ENCODE measurements at regions not wholly inside any gene's neighbourhood (a gene's known extent, or its start where the extent isn't known, plus 50 kb on each side); places are given as distances from the start of the nearest gene placed in this dataset.
"Not testable (repeated sequence)": the region's sequence is repeated elsewhere in the genome, so short reads cannot be mapped to it uniquely, and the experiment has no call there.

- no peak for DNase-seq (ENCODE audit: low read depth in 2 of 2)
Measured at GRCh38 chr2:56969513-56969912, 785.7 kb downstream of the CCDC85A start.

- no peak for DNase-seq (ENCODE audit: low read depth in 2 of 2)
Measured at GRCh38 chr2:56971383-56971974, 787.7 kb downstream of the CCDC85A start.

GRCh38 chr2:56981554-56981953, 797.8 kb downstream of the CCDC85A start:
- no peak for DNase-seq (ENCODE audit: low read depth in 2 of 2)

- no peak for DNase-seq (ENCODE audit: low read depth in 2 of 2)
Measured at GRCh38 chr2:56985609-56986008, 801.8 kb downstream of the CCDC85A start.

- no peak for DNase-seq (ENCODE audit: low read depth in 2 of 2)
Measured at GRCh38 chr2:57022496-57022895, 838.7 kb downstream of the CCDC85A start.

- no peak for DNase-seq (ENCODE audit: low read depth in 2 of 2)
Measured at GRCh38 chr2:57044931-57045635, 861.3 kb downstream of the CCDC85A start.

GRCh38 chr2:57049273-57049672, 865.5 kb downstream of the CCDC85A start:
- DNase-seq (ENCODE audit: low read depth in 2 of 2) = no peak

- DNase-seq (ENCODE audit: low read depth in 2 of 2) = no peak
Measured at GRCh38 chr2:57050007-57050406, 866.2 kb downstream of the CCDC85A start.

GRCh38 chr2:57066301-57066700, 882.5 kb downstream of the CCDC85A start:
- not testable (repeated sequence) for DNase-seq (ENCODE audit: low read depth in 2 of 2)

GRCh38 chr2:57075226-57075625, 891.4 kb downstream of the CCDC85A start:
- no peak for DNase-seq (ENCODE audit: low read depth in 2 of 2)

- DNase-seq (ENCODE audit: low read depth in 2 of 2) = no peak
Measured at GRCh38 chr2:57080035-57080434, 896.2 kb downstream of the CCDC85A start.

- DNase-seq (ENCODE audit: low read depth in 2 of 2) = no peak
Measured at GRCh38 chr2:57084697-57085281, 901.0 kb downstream of the CCDC85A start.

GRCh38 chr2:57093020-57093419, 909.2 kb downstream of the CCDC85A start:
- DNase-seq (ENCODE audit: low read depth in 2 of 2) = no peak

GRCh38 chr2:57097855-57098254, 914.1 kb downstream of the CCDC85A start:
- DNase-seq (ENCODE audit: low read depth in 2 of 2) = no peak

GRCh38 chr2:57100436-57100835, 916.6 kb downstream of the CCDC85A start:
- no peak for DNase-seq (ENCODE audit: low read depth in 2 of 2)

- DNase-seq (ENCODE audit: low read depth in 2 of 2) = no peak
Measured at GRCh38 chr2:57105694-57106093, 921.9 kb downstream of the CCDC85A start.

GRCh38 chr2:57107353-57107752, 923.6 kb downstream of the CCDC85A start:
- no peak for DNase-seq (ENCODE audit: low read depth in 2 of 2)

- DNase-seq (ENCODE audit: low read depth in 2 of 2) = no peak
Measured at GRCh38 chr2:57111531-57111930, 927.7 kb downstream of the CCDC85A start.

- DNase-seq (ENCODE audit: low read depth in 2 of 2) = no peak
Measured at GRCh38 chr2:57119141-57119540, 927.5 kb upstream of the VRK2 start.

- no peak for DNase-seq (ENCODE audit: low read depth in 2 of 2)
Measured at GRCh38 chr2:57126410-57126809, 920.2 kb upstream of the VRK2 start.

GRCh38 chr2:57139179-57139578, 907.4 kb upstream of the VRK2 start:
- no peak for DNase-seq (ENCODE audit: low read depth in 2 of 2)

- no peak for DNase-seq (ENCODE audit: low read depth in 2 of 2)
Measured at GRCh38 chr2:57141269-57141668, 905.3 kb upstream of the VRK2 start.

GRCh38 chr2:57146951-57147350, 899.7 kb upstream of the VRK2 start:
- no peak for DNase-seq (ENCODE audit: low read depth in 2 of 2)

Measured in stimulated activated CD8-positive, alpha-beta memory T cell treated with anti-CD3 and anti-CD28 coated beads, Interleukin-7, amount 100 ng/mL, for 1 hour (primary cell).